ELF-1 (cell line): ENCODE measurements at regions not wholly inside any gene's neighbourhood (a gene's known extent, or its start where the extent isn't known, plus 50 kb on each side); places are given as distances from the start of the nearest gene placed in this dataset.
"Not testable (repeated sequence)": the region's sequence is repeated elsewhere in the genome, so short reads cannot be mapped to it uniquely, and the experiment has no call there.

Experiments
- DNase-seq: peaks from one replicate; pipeline ENCODE4 v3.0.0-alpha.2; 2016; ENCODE audit warnings: low read depth, low spot score

GRCh38 chr3:145022447-145022846 lies 1050.8 kb downstream of the DIPK2A start:
- DNase-seq, result no peak

- no peak for DNase-seq
Observed at GRCh38 chr3:145024700-145025099, 1053.1 kb downstream of the DIPK2A start.

- not testable (repeated sequence) for DNase-seq
Observed at GRCh38 chr3:145027186-145027585, 1055.6 kb downstream of the DIPK2A start.

- no peak for DNase-seq
Observed at GRCh38 chr3:145032791-145033190, 1061.2 kb downstream of the DIPK2A start.

- no peak for DNase-seq
Observed at GRCh38 chr3:145035682-145036081, 1064.1 kb downstream of the DIPK2A start.

- not testable (repeated sequence) for DNase-seq
Observed at GRCh38 chr3:145054055-145054454, 1082.4 kb downstream of the DIPK2A start.

- DNase-seq, result no peak
Observed at GRCh38 chr3:145055375-145056076, 1083.9 kb downstream of the DIPK2A start.

- no peak for DNase-seq
Observed at GRCh38 chr3:145058483-145058882, 1086.9 kb downstream of the DIPK2A start.

GRCh38 chr3:145063616-145064015 lies 1092.0 kb downstream of the DIPK2A start:
- DNase-seq, result no peak

GRCh38 chr3:145070795-145071194 lies 1090.2 kb downstream of the PLOD2 start:
- DNase-seq, result no peak

- no peak for DNase-seq
Observed at GRCh38 chr3:145079436-145079835, 1081.5 kb downstream of the PLOD2 start.

- no peak for DNase-seq
Observed at GRCh38 chr3:145087038-145087437, 1073.9 kb downstream of the PLOD2 start.

GRCh38 chr3:145088917-145089316 lies 1072.1 kb downstream of the PLOD2 start:
- no peak for DNase-seq

GRCh38 chr3:145089337-145089736 lies 1071.6 kb downstream of the PLOD2 start:
- no peak for DNase-seq

GRCh38 chr3:145094355-145094941 lies 1066.5 kb downstream of the PLOD2 start:
- DNase-seq, result no peak

- DNase-seq, result not testable (repeated sequence)
Observed at GRCh38 chr3:145111141-145111540, 1049.8 kb downstream of the PLOD2 start.

GRCh38 chr3:145116769-145117168 lies 1044.2 kb downstream of the PLOD2 start:
- no peak for DNase-seq

- DNase-seq, result no peak
Observed at GRCh38 chr3:145118303-145118702, 1042.7 kb downstream of the PLOD2 start.

- no peak for DNase-seq
Observed at GRCh38 chr3:145124900-145125678, 1035.9 kb downstream of the PLOD2 start.

- DNase-seq, result no peak
Observed at GRCh38 chr3:145133281-145133680, 1027.7 kb downstream of the PLOD2 start.

GRCh38 chr3:145134738-145135137 lies 1026.2 kb downstream of the PLOD2 start:
- DNase-seq, result no peak

- DNase-seq, result no peak
Observed at GRCh38 chr3:145144361-145144760, 1016.6 kb downstream of the PLOD2 start.

- no peak for DNase-seq
Observed at GRCh38 chr3:145145461-145145860, 1015.5 kb downstream of the PLOD2 start.
